ENCODE measurements at regions not wholly inside any gene's neighbourhood (a gene's known extent, or its start where the extent isn't known, plus 50 kb on each side); places are given as distances from the start of the nearest gene placed in this dataset.

DNA sequence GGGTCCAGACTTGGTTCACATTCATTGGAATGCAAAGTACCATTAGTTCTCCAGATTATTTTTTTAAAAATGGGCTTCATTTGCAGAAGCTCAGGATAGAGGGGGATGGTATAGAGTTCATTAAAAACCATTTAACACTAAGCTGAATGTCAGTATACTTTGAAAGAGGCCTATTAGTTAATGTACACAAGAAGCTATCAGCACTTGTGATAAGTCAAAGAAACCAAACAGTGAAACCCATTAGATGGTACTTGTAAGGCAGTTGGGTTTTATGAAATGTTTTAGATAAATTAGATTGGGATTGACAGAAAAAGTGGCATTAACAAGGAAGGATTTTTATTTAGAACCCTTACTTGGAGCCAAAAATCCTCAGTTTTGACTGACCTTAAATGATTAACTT, 229.2 kb upstream of the MPDZ start:
- Histone ChIP-seq H3K9ac (ENCODE audit: low read depth in 1 of 3, low read length in 3 of 3) (no peak overlapping the region), H3K27me3 (ENCODE audit: control insufficient read depth in 3 of 3, insufficient read depth in 3 of 3, low read length in 3 of 3) (no peaks in the 10 kb centered on the region), H3K4me3 (ENCODE audit: low read length in 3 of 3) (no peak overlapping the region), H3K27ac (ENCODE audit: low read depth, low read length) (no peak overlapping the region), H3K36me3 (ENCODE audit: control insufficient read depth in 3 of 3, insufficient read depth in 3 of 3, low read length in 3 of 3) (no peaks in the 10 kb centered on the region), H3K9me3 (ENCODE audit: control insufficient read depth in 3 of 3, low read length in 3 of 3) (no peaks in the 10 kb centered on the region), H3K4me1 (ENCODE audit: control insufficient read depth in 3 of 3, insufficient read depth in 3 of 3, low read length in 3 of 3) (peaks cover 0 to 2% (median 0%) of the 10 kb centered on the region in 3 donors)

DNA sequence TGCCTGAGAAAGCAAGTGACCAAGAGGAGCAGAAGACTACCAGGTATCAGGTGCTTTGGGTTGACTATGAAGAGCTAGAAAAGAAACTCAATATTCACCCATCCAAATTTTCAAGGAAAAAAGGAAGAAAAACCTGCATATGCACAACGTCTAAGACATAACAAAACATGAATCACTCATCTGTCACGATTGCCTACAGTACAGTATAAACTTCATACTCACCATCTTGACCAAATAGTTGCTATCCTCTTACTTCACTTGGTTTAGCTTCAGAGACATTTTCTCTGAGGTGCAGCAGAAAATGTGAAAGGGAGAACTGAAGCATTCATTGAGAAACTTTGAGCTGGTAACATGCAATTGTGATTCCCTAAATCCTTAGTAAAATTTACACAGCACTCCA, 228.6 kb upstream of the MPDZ start:
- Histone ChIP-seq H3K9me3 (ENCODE audit: control insufficient read depth in 3 of 3, low read length in 3 of 3) (no peaks in the 10 kb centered on the region), H3K36me3 (ENCODE audit: control insufficient read depth in 3 of 3, insufficient read depth in 3 of 3, low read length in 3 of 3) (no peaks in the 10 kb centered on the region), H3K27ac (ENCODE audit: low read depth, low read length) (no peak overlapping the region), H3K9ac (ENCODE audit: low read depth in 1 of 3, low read length in 3 of 3) (no peak overlapping the region), H3K27me3 (ENCODE audit: control insufficient read depth in 3 of 3, insufficient read depth in 3 of 3, low read length in 3 of 3) (no peaks in the 10 kb centered on the region), H3K4me3 (ENCODE audit: low read length in 3 of 3) (no peak overlapping the region), H3K4me1 (ENCODE audit: control insufficient read depth in 3 of 3, insufficient read depth in 3 of 3, low read length in 3 of 3) (no peaks in the 10 kb centered on the region)

DNA sequence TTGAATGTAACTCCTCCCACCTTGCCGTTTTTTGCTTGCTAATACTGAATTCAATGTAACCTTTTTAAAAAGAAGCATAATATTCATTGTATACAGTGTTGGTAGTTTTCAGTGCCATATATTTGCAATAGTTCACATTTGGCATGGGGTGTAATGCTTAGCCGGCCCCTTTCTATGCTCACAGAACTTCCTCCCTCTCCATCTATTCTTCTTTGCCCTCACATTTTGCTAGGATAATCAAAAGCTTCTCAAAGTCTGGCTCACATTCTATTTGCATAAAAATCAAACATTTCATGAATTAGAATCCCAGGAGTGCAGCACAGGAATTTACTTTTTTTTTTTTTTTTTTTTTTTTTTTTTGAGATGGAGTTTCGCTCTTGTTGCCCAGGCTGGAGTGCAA, 226.3 kb upstream of the MPDZ start:
- Histone ChIP-seq H3K4me1 (ENCODE audit: control insufficient read depth in 3 of 3, insufficient read depth in 3 of 3, low read length in 3 of 3) (no peaks in the 10 kb centered on the region), H3K36me3 (ENCODE audit: control insufficient read depth in 3 of 3, insufficient read depth in 3 of 3, low read length in 3 of 3) (no peaks in the 10 kb centered on the region), H3K27me3 (ENCODE audit: control insufficient read depth in 3 of 3, insufficient read depth in 3 of 3, low read length in 3 of 3) (no peaks in the 10 kb centered on the region), H3K9ac (ENCODE audit: low read depth in 1 of 3, low read length in 3 of 3) (no peak overlapping the region), H3K4me3 (ENCODE audit: low read length in 3 of 3) (no peak overlapping the region), H3K9me3 (ENCODE audit: control insufficient read depth in 3 of 3, low read length in 3 of 3) (no peaks in the 10 kb centered on the region), H3K27ac (ENCODE audit: low read depth, low read length) (no peak overlapping the region)

DNA sequence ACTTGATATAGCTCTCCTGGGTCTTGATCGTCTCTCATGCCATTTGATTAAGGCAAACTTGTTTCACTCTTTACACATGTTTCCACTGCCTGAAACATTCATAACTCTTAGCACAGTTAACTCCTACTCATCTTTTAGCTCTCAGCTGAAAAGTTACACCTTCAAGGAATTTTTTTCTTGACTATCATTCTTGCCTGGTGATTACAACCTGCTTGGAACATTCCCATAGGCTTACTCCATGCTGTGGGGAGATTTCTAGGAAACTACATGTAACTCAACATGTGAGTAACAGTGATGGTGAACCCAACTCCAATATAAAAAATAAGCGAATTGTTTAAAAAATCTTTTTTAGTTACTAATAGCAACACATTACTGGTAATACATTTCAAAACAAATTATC, 224.1 kb upstream of the MPDZ start:
- Histone ChIP-seq H3K9ac (ENCODE audit: low read depth in 1 of 3, low read length in 3 of 3) (no peak overlapping the region), H3K9me3 (ENCODE audit: control insufficient read depth in 3 of 3, low read length in 3 of 3) (no peaks in the 10 kb centered on the region), H3K27me3 (ENCODE audit: control insufficient read depth in 3 of 3, insufficient read depth in 3 of 3, low read length in 3 of 3) (no peaks in the 10 kb centered on the region), H3K4me1 (ENCODE audit: control insufficient read depth in 3 of 3, insufficient read depth in 3 of 3, low read length in 3 of 3) (no peaks in the 10 kb centered on the region), H3K36me3 (ENCODE audit: control insufficient read depth in 3 of 3, insufficient read depth in 3 of 3, low read length in 3 of 3) (no peaks in the 10 kb centered on the region), H3K27ac (ENCODE audit: low read depth, low read length) (no peak overlapping the region), H3K4me3 (ENCODE audit: low read length in 3 of 3) (no peak overlapping the region)

DNA sequence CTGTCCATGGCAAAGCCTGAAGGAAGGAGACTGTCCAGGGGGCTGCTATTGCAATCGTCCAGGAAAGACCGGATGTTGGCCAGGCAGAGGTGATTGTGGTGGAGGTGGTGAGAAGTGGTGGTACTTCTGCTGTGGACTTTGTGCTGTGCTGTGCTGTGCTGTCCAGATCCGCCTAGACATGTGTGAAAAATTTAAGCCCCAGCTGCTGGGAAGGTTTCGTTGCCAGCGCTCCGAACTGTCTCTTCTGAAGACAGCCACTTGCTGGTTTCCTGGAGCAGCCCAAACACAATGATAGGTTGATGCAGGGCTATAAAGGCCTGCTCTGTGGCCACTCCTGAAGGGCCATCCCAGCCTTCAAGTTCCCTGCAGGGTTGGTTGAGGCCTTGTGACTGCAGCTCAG, 223.0 kb upstream of the MPDZ start:
- Histone ChIP-seq H3K4me1 (ENCODE audit: control insufficient read depth in 3 of 3, insufficient read depth in 3 of 3, low read length in 3 of 3) (no peaks in the 10 kb centered on the region), H3K27me3 (ENCODE audit: control insufficient read depth in 3 of 3, insufficient read depth in 3 of 3, low read length in 3 of 3) (no peaks in the 10 kb centered on the region), H3K36me3 (ENCODE audit: control insufficient read depth in 3 of 3, insufficient read depth in 3 of 3, low read length in 3 of 3) (no peaks in the 10 kb centered on the region), H3K9me3 (ENCODE audit: control insufficient read depth in 3 of 3, low read length in 3 of 3) (no peaks in the 10 kb centered on the region), H3K9ac (ENCODE audit: low read depth in 1 of 3, low read length in 3 of 3) (no peak overlapping the region), H3K27ac (ENCODE audit: low read depth, low read length) (no peak overlapping the region), H3K4me3 (ENCODE audit: low read length in 3 of 3) (no peak overlapping the region)

DNA sequence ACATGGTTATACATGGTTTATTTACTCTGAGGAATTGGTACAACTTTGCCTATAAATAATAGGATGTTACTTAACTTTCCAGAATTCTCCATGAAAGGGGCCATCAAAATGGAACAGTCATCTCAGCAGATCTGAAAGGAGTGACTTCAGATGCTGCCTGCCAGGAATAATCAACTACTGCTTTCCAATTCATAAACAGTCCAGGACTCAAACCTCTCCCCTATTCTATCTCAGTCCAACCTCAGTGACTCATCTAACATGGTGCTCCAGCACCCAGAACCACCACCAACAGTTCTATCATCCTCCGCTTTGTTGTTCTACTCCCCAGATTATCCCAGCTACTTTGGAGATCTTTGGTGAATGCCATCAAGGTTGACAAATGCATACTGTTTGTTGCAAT, 221.5 kb upstream of the MPDZ start:
- H3K36me3 ChIP-seq (ENCODE audit: control insufficient read depth in 3 of 3, insufficient read depth in 3 of 3, low read length in 3 of 3), result no peaks in the 10 kb centered on the region
- no peak overlapping the region for H3K9ac ChIP-seq (ENCODE audit: low read depth in 1 of 3, low read length in 3 of 3)
- H3K27ac ChIP-seq (ENCODE audit: low read depth, low read length), result no peak overlapping the region

DNA sequence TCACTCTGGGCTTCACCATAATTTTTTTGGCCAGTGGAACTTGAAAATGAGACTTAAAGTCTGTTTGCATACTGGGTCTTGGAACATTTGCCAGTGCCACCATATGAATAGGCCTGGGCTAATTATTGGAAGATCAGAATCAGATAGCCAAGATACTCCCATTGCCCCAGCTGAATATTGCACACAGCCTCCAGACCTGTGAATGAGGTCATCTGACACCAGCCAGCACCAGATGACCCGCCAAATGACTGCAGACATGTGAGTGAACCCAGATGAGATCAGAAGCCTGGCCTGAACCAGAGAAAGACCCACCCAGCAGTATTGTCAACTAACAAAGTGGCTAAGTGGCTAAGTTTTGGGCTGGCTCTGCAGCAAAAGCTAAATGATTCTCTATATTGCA, 220.5 kb upstream of the MPDZ start:
- H3K9me3 ChIP-seq (ENCODE audit: control insufficient read depth in 3 of 3, low read length in 3 of 3), result no peaks in the 10 kb centered on the region
- H3K4me3 ChIP-seq (ENCODE audit: low read length in 3 of 3), result no peak overlapping the region
- H3K27ac ChIP-seq (ENCODE audit: low read depth, low read length), result no peak overlapping the region
- no peak overlapping the region for H3K9ac ChIP-seq (ENCODE audit: low read depth in 1 of 3, low read length in 3 of 3)
- no peaks in the 10 kb centered on the region for H3K27me3 ChIP-seq (ENCODE audit: control insufficient read depth in 3 of 3, insufficient read depth in 3 of 3, low read length in 3 of 3)
- H3K36me3 ChIP-seq (ENCODE audit: control insufficient read depth in 3 of 3, insufficient read depth in 3 of 3, low read length in 3 of 3), result no peaks in the 10 kb centered on the region
- H3K4me1 ChIP-seq (ENCODE audit: control insufficient read depth in 3 of 3, insufficient read depth in 3 of 3, low read length in 3 of 3), result no peaks in the 10 kb centered on the region

More for the DNA sequence above, 221.5 kb upstream of the MPDZ start:
- H3K4me3 ChIP-seq (ENCODE audit: low read length in 3 of 3), result no peak overlapping the region
- H3K27me3 ChIP-seq (ENCODE audit: control insufficient read depth in 3 of 3, insufficient read depth in 3 of 3, low read length in 3 of 3), result no peaks in the 10 kb centered on the region
- H3K9me3 ChIP-seq (ENCODE audit: control insufficient read depth in 3 of 3, low read length in 3 of 3), result no peaks in the 10 kb centered on the region
- no peaks in the 10 kb centered on the region for H3K4me1 ChIP-seq (ENCODE audit: control insufficient read depth in 3 of 3, insufficient read depth in 3 of 3, low read length in 3 of 3)

DNA sequence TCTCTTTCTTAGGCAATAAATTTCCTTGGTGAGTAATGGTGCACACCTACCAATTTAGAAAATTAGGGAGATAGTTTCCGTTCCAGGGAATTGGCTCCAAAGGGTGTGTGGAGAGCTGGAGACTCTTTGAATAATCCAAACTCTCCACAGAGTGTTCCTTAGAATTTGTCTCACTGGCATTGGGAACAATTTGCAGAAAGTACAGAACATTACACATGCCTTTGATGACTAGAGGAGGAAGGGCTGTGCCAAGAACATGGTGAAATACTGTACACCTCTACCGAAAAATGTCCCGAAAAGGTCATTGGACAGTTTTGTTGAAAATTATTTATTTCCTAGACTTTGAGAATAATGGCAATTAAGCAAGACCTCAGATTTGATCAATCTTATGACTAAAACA, 214.2 kb upstream of the MPDZ start:
- no peak overlapping the region for H3K4me3 ChIP-seq (ENCODE audit: low read length in 3 of 3)
- H3K36me3 ChIP-seq (ENCODE audit: control insufficient read depth in 3 of 3, insufficient read depth in 3 of 3, low read length in 3 of 3), result no peaks in the 10 kb centered on the region
- no peaks in the 10 kb centered on the region for H3K4me1 ChIP-seq (ENCODE audit: control insufficient read depth in 3 of 3, insufficient read depth in 3 of 3, low read length in 3 of 3)
- H3K27me3 ChIP-seq (ENCODE audit: control insufficient read depth in 3 of 3, insufficient read depth in 3 of 3, low read length in 3 of 3), result no peaks in the 10 kb centered on the region
- no peak overlapping the region for H3K27ac ChIP-seq (ENCODE audit: low read depth, low read length)
- H3K9me3 ChIP-seq (ENCODE audit: control insufficient read depth in 3 of 3, low read length in 3 of 3), result no peaks in the 10 kb centered on the region
- H3K9ac ChIP-seq (ENCODE audit: low read depth in 1 of 3, low read length in 3 of 3), result no peak overlapping the region

DNA sequence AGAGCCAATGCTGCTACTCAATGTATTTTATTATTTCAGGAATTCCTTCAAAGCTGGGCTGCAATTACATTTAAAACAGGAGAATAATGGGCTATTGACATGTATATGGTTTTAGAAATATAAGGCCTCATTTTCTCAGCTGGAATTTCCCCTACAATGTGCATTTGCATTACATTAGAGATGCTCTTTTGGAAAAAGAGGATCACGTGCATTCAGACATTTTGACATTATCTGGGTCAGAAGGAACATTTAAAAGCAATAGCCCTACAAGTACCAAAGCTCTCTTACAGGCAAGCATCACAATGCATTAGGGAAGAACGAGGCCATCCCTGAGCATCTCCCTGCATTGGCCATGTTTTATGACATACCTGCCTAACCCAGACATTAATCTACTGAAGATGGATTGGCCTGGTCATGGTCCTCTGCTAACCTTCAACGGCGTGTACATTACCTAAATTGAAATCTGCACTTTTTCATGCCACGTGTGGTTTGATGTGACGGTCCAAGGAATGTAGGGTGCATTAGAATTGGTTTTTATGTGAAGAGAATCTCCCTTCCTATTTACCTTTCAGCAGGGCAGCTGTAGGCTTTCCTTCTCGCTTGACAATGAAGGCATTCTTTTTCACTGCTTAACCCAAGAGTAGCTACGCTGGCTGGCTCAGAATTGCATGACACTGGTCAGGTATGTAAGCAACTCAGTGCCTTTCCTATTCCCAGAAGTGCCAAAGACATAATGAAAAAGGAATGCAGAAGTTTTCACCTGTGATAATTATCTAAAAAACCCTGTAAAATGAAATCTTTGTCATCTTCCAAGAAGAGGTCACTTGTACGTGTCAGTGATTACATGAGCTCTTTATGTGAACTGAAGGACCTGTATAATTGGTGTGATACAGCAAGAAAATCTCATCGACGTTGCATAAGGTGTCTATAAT, 212.3 kb upstream of the MPDZ start:
- H3K4me3 ChIP-seq (ENCODE audit: low read length in 3 of 3), result no peak overlapping the region
- no peaks in the 10 kb centered on the region for H3K9me3 ChIP-seq (ENCODE audit: control insufficient read depth in 3 of 3, low read length in 3 of 3)
- no peaks in the 10 kb centered on the region for H3K27me3 ChIP-seq (ENCODE audit: control insufficient read depth in 3 of 3, insufficient read depth in 3 of 3, low read length in 3 of 3)
- H3K4me1 ChIP-seq (ENCODE audit: control insufficient read depth in 3 of 3, insufficient read depth in 3 of 3, low read length in 3 of 3), result peaks cover 0 to 3% (median 0%) of the 10 kb centered on the region in 3 donors
- no peak overlapping the region for H3K27ac ChIP-seq (ENCODE audit: low read depth, low read length)
- no peak overlapping the region for H3K9ac ChIP-seq (ENCODE audit: low read depth in 1 of 3, low read length in 3 of 3)
- no peaks in the 10 kb centered on the region for H3K36me3 ChIP-seq (ENCODE audit: control insufficient read depth in 3 of 3, insufficient read depth in 3 of 3, low read length in 3 of 3)

DNA sequence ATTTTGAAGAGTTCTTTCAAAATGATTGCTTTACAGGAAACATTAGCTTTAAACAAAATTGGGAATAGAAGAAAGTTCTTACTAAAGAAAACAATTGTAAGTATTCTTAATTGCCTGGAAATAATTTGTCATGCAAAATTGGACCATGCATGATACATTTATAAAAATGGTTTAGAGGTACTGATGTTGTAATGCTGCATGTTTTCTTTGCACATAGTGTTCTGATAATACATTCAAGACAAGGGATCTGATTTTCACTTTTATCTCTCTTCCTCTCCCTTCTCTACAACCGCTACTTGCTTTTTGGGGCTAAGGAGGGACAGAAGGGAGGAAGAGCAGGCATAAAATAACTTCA, 211.6 kb upstream of the MPDZ start:
- H3K4me3 ChIP-seq (ENCODE audit: low read length in 3 of 3), result no peak overlapping the region
- H3K9me3 ChIP-seq (ENCODE audit: control insufficient read depth in 3 of 3, low read length in 3 of 3), result no peaks in the 10 kb centered on the region
- peaks cover 0 to 3% (median 0%) of the 10 kb centered on the region in 3 donors for H3K4me1 ChIP-seq (ENCODE audit: control insufficient read depth in 3 of 3, insufficient read depth in 3 of 3, low read length in 3 of 3)
- H3K27me3 ChIP-seq (ENCODE audit: control insufficient read depth in 3 of 3, insufficient read depth in 3 of 3, low read length in 3 of 3), result no peaks in the 10 kb centered on the region
- no peak overlapping the region for H3K9ac ChIP-seq (ENCODE audit: low read depth in 1 of 3, low read length in 3 of 3)
- no peaks in the 10 kb centered on the region for H3K36me3 ChIP-seq (ENCODE audit: control insufficient read depth in 3 of 3, insufficient read depth in 3 of 3, low read length in 3 of 3)
- H3K27ac ChIP-seq (ENCODE audit: low read depth, low read length), result no peak overlapping the region

All from skeletal muscle tissue (tissue), 3 donors.